ENCODE measurements at regions not wholly inside any gene's neighbourhood (a gene's known extent, or its start where the extent isn't known, plus 50 kb on each side); places are given as distances from the start of the nearest gene placed in this dataset.

GRCh38 chr12:47558625-47559345 lies 147.0 kb downstream of the RPAP3 start:
- no peak for DNase-seq

- no peak for DNase-seq
These were observed 148.4 kb downstream of the RPAP3 start for GRCh38 chr12:47557386-47557785.

GRCh38 chr12:47556261-47557030 lies 149.4 kb downstream of the RPAP3 start:
- no peak for DNase-seq

GRCh38 chr12:47554046-47554653 lies 151.7 kb downstream of the RPAP3 start:
- DNase-seq: no peak

GRCh38 chr12:47553266-47553665 lies 152.6 kb downstream of the RPAP3 start:
- no peak for DNase-seq

GRCh38 chr12:47551426-47551851 lies 154.4 kb downstream of the RPAP3 start:
- DNase-seq: no peak

GRCh38 chr12:47549258-47549657 lies 156.6 kb downstream of the RPAP3 start:
- DNase-seq: no peak

GRCh38 chr12:47548401-47548800 lies 157.4 kb downstream of the RPAP3 start:
- no peak for DNase-seq

GRCh38 chr12:47547077-47547476 lies 158.8 kb downstream of the RPAP3 start:
- DNase-seq: no peak

GRCh38 chr12:47545938-47546609 lies 159.8 kb downstream of the RPAP3 start:
- DNase-seq: no peak

GRCh38 chr12:47534695-47535094 lies 171.1 kb downstream of the RPAP3 start:
- no peak for DNase-seq

- DNase-seq: no peak
These were observed 175.8 kb downstream of the RPAP3 start for GRCh38 chr12:47530050-47530449.

GRCh38 chr12:47527816-47528215 lies 178.0 kb downstream of the RPAP3 start:
- DNase-seq: no peak

- no peak for DNase-seq
These were observed 185.8 kb downstream of the RPAP3 start for GRCh38 chr12:47520029-47520428.

- no peak for DNase-seq
These were observed 188.7 kb downstream of the RPAP3 start for GRCh38 chr12:47517122-47517521.

- no peak for DNase-seq
These were observed 196.4 kb downstream of the RPAP3 start for GRCh38 chr12:47509398-47509851.

GRCh38 chr12:47507221-47507620 lies 198.6 kb downstream of the RPAP3 start:
- no peak for DNase-seq

GRCh38 chr12:47504775-47505446 lies 200.9 kb downstream of the RPAP3 start:
- DNase-seq: no peak

GRCh38 chr12:47493801-47494200 lies 212.0 kb downstream of the RPAP3 start:
- DNase-seq: no peak

GRCh38 chr12:47491516-47492305 lies 214.1 kb downstream of the RPAP3 start:
- no peak for DNase-seq

GRCh38 chr12:47488888-47489287 lies 216.9 kb downstream of the RPAP3 start:
- no peak for DNase-seq

- DNase-seq: no peak
These were observed 224.8 kb downstream of the RPAP3 start for GRCh38 chr12:47481041-47481440.

All from MV-4-11 (cell line).